ENCODE measurements at regions not wholly inside any gene's neighbourhood (a gene's known extent, or its start where the extent isn't known, plus 50 kb on each side); places are given as distances from the start of the nearest gene placed in this dataset.

DNA sequence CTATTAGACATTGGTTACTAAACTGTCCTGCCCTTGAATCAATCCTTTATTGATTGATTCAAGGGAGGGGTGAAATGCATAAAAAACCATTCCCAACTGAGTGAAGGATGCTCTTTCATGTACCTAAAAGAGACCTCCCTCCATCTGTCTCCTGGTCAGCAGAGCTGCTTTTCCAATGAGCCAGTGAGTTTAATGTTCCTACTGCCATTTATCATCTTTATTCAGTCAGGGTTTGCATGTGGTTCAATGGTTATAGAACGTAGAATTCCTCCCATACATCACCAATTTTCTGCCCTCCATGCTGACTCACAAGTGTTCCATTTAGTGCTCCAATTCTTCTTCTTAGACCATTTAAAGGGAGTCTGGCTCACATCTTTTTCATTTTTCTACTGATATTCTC, 199.1 kb upstream of the PCSK5 start:
- H3K4me1 ChIP-seq (ENCODE audit: control insufficient read depth in 1 of 2, insufficient read depth in 2 of 2, low read depth in 1 of 2, low read length in 1 of 2): no peaks in the 10 kb centered on the region
- TF ChIP-seq SMC3 (IDR thresholded peaks at IDR 0.05; ENCODE audit: low read depth, low read length): no peak
- no peak for TF ChIP-seq NRF1 (IDR thresholded peaks at IDR 0.05; ENCODE audit: low read depth, low read length)
- no peak for TF ChIP-seq EZH2phosphoT487 (IDR thresholded peaks at IDR 0.05; ENCODE audit: borderline replicate concordance, low read depth)
- TF ChIP-seq SIN3A (IDR thresholded peaks at IDR 0.05; ENCODE audit: borderline replicate concordance, low read depth, low read length): no peak
- no peak for TF ChIP-seq MEF2A (IDR thresholded peaks at IDR 0.05; ENCODE audit: borderline replicate concordance, low read depth)
- TF ChIP-seq RXRA (IDR thresholded peaks at IDR 0.05; ENCODE audit: borderline replicate concordance, low read depth): no peak
- TF ChIP-seq, protein P1, sequence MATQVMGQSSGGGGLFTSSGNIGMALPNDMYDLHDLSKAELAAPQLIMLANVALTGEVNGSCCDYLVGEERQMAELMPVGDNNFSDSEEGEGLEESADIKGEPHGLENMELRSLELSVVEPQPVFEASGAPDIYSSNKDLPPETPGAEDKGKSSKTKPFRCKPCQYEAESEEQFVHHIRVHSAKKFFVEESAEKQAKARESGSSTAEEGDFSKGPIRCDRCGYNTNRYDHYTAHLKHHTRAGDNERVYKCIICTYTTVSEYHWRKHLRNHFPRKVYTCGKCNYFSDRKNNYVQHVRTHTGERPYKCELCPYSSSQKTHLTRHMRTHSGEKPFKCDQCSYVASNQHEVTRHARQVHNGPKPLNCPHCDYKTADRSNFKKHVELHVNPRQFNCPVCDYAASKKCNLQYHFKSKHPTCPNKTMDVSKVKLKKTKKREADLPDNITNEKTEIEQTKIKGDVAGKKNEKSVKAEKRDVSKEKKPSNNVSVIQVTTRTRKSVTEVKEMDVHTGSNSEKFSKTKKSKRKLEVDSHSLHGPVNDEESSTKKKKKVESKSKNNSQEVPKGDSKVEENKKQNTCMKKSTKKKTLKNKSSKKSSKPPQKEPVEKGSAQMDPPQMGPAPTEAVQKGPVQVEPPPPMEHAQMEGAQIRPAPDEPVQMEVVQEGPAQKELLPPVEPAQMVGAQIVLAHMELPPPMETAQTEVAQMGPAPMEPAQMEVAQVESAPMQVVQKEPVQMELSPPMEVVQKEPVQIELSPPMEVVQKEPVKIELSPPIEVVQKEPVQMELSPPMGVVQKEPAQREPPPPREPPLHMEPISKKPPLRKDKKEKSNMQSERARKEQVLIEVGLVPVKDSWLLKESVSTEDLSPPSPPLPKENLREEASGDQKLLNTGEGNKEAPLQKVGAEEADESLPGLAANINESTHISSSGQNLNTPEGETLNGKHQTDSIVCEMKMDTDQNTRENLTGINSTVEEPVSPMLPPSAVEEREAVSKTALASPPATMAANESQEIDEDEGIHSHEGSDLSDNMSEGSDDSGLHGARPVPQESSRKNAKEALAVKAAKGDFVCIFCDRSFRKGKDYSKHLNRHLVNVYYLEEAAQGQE (IDR thresholded peaks at IDR 0.05; ENCODE audit: low read depth, low read length): no peak
- TF ChIP-seq CTCF (IDR thresholded peaks at IDR 0.05): no peak
- TF ChIP-seq FOSL2 (IDR thresholded peaks at IDR 0.05; ENCODE audit: borderline replicate concordance, low read depth): no peak
- TF ChIP-seq, protein P2, sequence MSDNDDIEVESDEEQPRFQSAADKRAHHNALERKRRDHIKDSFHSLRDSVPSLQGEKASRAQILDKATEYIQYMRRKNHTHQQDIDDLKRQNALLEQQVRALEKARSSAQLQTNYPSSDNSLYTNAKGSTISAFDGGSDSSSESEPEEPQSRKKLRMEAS (IDR thresholded peaks at IDR 0.05; ENCODE audit: low read depth): no peak
- TF ChIP-seq RAD21 (IDR thresholded peaks at IDR 0.05; ENCODE audit: low read length): no peak
- no peaks in the 10 kb centered on the region for H3K27me3 ChIP-seq (ENCODE audit: insufficient read depth)
- no peaks in the 10 kb centered on the region for H3K9me2 ChIP-seq
- no peak overlapping the region for H3K9ac ChIP-seq
- no peak overlapping the region for H3K4me2 ChIP-seq
- DNase-seq: no peak
- H3K27ac ChIP-seq (ENCODE audit: low read depth in 2 of 2, low read length in 1 of 2): no peak overlapping the region
- no peaks in the 10 kb centered on the region for H3F3A ChIP-seq (replicated peaks; ENCODE audit: insufficient read depth)
- H3K9me3 ChIP-seq: no peaks in the 10 kb centered on the region
- WGBS (ENCODE audit: low lambda C conversion rate): 0% methylated on average over 1 of the region's 1 CpG
- H3K4me3 ChIP-seq (ENCODE audit: low read depth in 2 of 2, low read length in 1 of 2): no peak overlapping the region
- H2AFZ ChIP-seq (ENCODE audit: low read depth): no peak overlapping the region
- no peaks in the 10 kb centered on the region for H4K20me1 ChIP-seq (ENCODE audit: insufficient read depth)
- ChIA-PET POLR2A (no interaction called here), CTCF (no interaction called here)
- H3K79me2 ChIP-seq (ENCODE audit: insufficient read depth): no peaks in the 10 kb centered on the region
- H3K36me3 ChIP-seq (replicated peaks in 1 of 2; ENCODE audit: control insufficient read depth in 1 of 2, insufficient read depth in 2 of 2, low read length in 1 of 2): no peaks in the 10 kb centered on the region

DNA sequence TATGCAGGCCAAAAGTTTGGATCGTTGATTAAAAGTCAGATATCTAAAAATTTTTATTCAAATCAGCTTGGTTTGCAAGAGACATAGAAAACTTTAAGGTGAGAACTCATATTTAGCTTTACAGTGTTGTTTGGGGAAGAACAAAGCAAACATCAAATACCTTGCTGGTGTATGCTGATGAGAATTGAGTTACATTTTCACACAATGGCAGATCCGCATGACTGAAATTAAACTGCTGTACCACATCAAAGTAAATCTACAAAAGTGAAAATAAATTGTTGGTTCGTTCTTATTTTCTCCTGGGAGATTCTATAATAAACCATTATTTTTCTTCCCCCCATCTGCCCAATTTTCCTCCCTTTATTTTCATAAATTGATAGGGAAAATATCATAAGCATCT, 198.2 kb upstream of the PCSK5 start:
- H3K4me2 ChIP-seq: no peak overlapping the region
- ChIA-PET CTCF (no interaction called here), POLR2A (no interaction called here)
- no peak overlapping the region for H3K4me3 ChIP-seq (ENCODE audit: low read depth in 2 of 2, low read length in 1 of 2)
- no peak overlapping the region for H3K9ac ChIP-seq
- no peak for DNase-seq
- H4K20me1 ChIP-seq (ENCODE audit: insufficient read depth): no peaks in the 10 kb centered on the region
- no peak overlapping the region for H3K27ac ChIP-seq (ENCODE audit: low read depth in 2 of 2, low read length in 1 of 2)
- no peaks in the 10 kb centered on the region for H3K9me2 ChIP-seq
- H3K9me3 ChIP-seq: no peaks in the 10 kb centered on the region
- H3F3A ChIP-seq (replicated peaks; ENCODE audit: insufficient read depth): no peaks in the 10 kb centered on the region
- H2AFZ ChIP-seq (ENCODE audit: low read depth): no peak overlapping the region
- H3K36me3 ChIP-seq (replicated peaks in 1 of 2; ENCODE audit: control insufficient read depth in 1 of 2, insufficient read depth in 2 of 2, low read length in 1 of 2): no peaks in the 10 kb centered on the region
- no peaks in the 10 kb centered on the region for H3K27me3 ChIP-seq (ENCODE audit: insufficient read depth)
- H3K79me2 ChIP-seq (ENCODE audit: insufficient read depth): no peaks in the 10 kb centered on the region
- 8% methylated on average over 3 of the region's 3 CpGs for whole genome bisulfite sequencing (ENCODE audit: low lambda C conversion rate)
- H3K4me1 ChIP-seq (ENCODE audit: control insufficient read depth in 1 of 2, insufficient read depth in 2 of 2, low read depth in 1 of 2, low read length in 1 of 2): no peaks in the 10 kb centered on the region
- TF ChIP-seq YY1 (IDR thresholded peaks at IDR 0.05; ENCODE audit: low read depth) (no peak), GABPA (IDR thresholded peaks at IDR 0.05; ENCODE audit: low read depth) (no peak), IRF3 (IDR thresholded peaks at IDR 0.05; ENCODE audit: low read depth, low read length) (no peak), MEF2A (IDR thresholded peaks at IDR 0.05; ENCODE audit: borderline replicate concordance, low read depth) (no peak), JUND (IDR thresholded peaks at IDR 0.05) (no peak), FOXM1 (IDR thresholded peaks at IDR 0.05; ENCODE audit: low read depth) (no peak)
- TF ChIP-seq, protein P1 (IDR thresholded peaks at IDR 0.05; ENCODE audit: low read depth, low read length): no peak
- TF ChIP-seq, protein P3, sequence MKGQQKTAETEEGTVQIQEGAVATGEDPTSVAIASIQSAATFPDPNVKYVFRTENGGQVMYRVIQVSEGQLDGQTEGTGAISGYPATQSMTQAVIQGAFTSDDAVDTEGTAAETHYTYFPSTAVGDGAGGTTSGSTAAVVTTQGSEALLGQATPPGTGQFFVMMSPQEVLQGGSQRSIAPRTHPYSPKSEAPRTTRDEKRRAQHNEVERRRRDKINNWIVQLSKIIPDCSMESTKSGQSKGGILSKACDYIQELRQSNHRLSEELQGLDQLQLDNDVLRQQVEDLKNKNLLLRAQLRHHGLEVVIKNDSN (IDR thresholded peaks at IDR 0.05; ENCODE audit: borderline replicate concordance, low read depth): no peak
